Smooth muscle cell (in vitro differentiated cells): ENCODE measurements at regions not wholly inside any gene's neighbourhood (a gene's known extent, or its start where the extent isn't known, plus 50 kb on each side); places are given as distances from the start of the nearest gene placed in this dataset.

Source experiments
- DNase-seq: peaks from one replicate; lab custom pipeline; 2025; ENCODE audit not compliant: unreplicated experiment; lab: John Stamatoyannopoulos, UW
- H2AFZ ChIP-seq: fragments of 200-600 bp; sonication (generic); 2 replicates; pipeline ENCODE4 v1.6.0; 2016; ENCODE audit warnings: antibody characterized with exemption, low read depth, mild to moderate bottlenecking
- H3F3A ChIP-seq: fragments of 200-600 bp; sonication (generic); 2 replicates; pipeline ENCODE4 v1.6.0; 2017; ENCODE audit warnings: antibody characterized with exemption, low read depth
- H3K27ac ChIP-seq: fragments of 200-600 bp; sonication (generic); 2 replicates; pipeline ENCODE4 v1.5.1; 2016; ENCODE audit warnings: low read depth, mild to moderate bottlenecking
- H3K27me3 ChIP-seq: fragments of 200-600 bp; sonication (generic); 2 replicates; pipeline ENCODE4 v1.6.1; 2016; ENCODE audit warnings: low read depth, mild to moderate bottlenecking
- H3K36me3 ChIP-seq: fragments of 200-600 bp; sonication (generic); 2 replicates; pipeline ENCODE4 v1.5.1; 2016; ENCODE audit warnings: low read depth
- H3K4me1 ChIP-seq: fragments of 200-600 bp; sonication (generic); 2 replicates; pipeline ENCODE4 v1.5.1; 2016; ENCODE audit warnings: low read depth
- H3K4me2 ChIP-seq: fragments of 200-600 bp; sonication (generic); 2 replicates; pipeline ENCODE4 v1.6.0; 2016; ENCODE audit warnings: mild to moderate bottlenecking
- H3K4me3 ChIP-seq: fragments of 200-600 bp; sonication (generic); 2 replicates; pipeline ENCODE4 v1.5.1; 2016; ENCODE audit warnings: mild to moderate bottlenecking
- H3K79me2 ChIP-seq: fragments of 200-600 bp; sonication (generic); 2 replicates; pipeline ENCODE4 v1.6.0; 2016; ENCODE audit warnings: low read depth, mild to moderate bottlenecking
- H3K9ac ChIP-seq: fragments of 200-600 bp; sonication (generic); 2 replicates; pipeline ENCODE4 v1.6.0; 2016; ENCODE audit warnings: low read depth
- H3K9me3 ChIP-seq: fragments of 200-600 bp; sonication (generic); replicated peaks from 2 replicates; pipeline ENCODE4 v1.5.1; 2016; ENCODE audit warnings: low read depth
- H4K20me1 ChIP-seq: fragments of 200-600 bp; sonication (generic); 2 replicates; pipeline ENCODE4 v1.6.0; 2016; ENCODE audit warnings: low read depth
- WGBS: methylation state at CpG from one replicate; pipeline ENCODE4 v1.1.7; 2016; ENCODE audit warnings: low lambda C conversion rate; 5-methylcytosine and 5-hydroxymethylcytosine counted together
- TF ChIP-seq, protein P1 (sequence below): fragments of 200-600 bp; sonication (generic); IDR thresholded peaks from 2 replicates; pipeline ENCODE4 v1.5.1; 2017; ENCODE audit warnings: borderline replicate concordance, mild to moderate bottlenecking, antibody characterized with exemption; ENCODE audit not compliant: insufficient read depth, poor library complexity, severe bottlenecking

DNA sequence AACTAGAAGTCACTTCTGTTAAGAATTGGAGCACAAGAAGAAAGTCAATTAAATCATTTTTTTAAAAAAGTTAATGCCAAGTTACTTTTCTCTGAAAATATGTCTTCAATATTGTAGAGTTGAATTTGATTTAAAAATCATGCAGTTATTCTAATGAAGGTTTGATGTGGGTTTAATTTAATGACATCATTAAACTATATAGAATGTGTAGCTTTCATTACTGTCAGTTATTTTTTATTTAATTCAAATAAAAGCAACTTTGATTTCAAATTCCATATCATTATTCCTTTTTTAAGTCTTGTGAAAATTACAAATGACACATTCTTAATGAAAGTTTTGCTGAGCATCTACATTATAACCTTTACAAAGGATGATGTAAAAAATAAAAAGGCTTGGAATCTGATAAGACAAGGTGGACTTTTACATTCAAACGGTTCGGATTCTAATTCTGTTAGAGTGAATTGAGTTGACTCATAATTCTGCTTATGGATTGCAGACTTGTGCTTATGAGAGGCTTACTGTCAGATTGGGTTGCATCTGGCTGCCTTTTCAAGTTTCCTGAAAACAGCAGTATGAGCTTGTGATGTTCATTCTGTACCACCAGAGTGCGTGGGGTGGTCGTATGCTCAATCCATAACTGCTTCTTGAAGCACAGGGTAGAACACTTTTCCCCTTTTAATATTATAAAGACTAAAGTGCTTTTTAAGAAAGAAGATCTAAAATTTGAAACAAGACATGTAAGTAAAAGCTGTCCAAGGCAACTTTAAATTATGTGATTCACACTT is 253.0 kb upstream of the ARRDC3 start:
- DNase-seq, result no peak
- H3K27me3 ChIP-seq, result peaks cover 3% of the 10 kb centered on the region
- TF ChIP-seq, protein P1, sequence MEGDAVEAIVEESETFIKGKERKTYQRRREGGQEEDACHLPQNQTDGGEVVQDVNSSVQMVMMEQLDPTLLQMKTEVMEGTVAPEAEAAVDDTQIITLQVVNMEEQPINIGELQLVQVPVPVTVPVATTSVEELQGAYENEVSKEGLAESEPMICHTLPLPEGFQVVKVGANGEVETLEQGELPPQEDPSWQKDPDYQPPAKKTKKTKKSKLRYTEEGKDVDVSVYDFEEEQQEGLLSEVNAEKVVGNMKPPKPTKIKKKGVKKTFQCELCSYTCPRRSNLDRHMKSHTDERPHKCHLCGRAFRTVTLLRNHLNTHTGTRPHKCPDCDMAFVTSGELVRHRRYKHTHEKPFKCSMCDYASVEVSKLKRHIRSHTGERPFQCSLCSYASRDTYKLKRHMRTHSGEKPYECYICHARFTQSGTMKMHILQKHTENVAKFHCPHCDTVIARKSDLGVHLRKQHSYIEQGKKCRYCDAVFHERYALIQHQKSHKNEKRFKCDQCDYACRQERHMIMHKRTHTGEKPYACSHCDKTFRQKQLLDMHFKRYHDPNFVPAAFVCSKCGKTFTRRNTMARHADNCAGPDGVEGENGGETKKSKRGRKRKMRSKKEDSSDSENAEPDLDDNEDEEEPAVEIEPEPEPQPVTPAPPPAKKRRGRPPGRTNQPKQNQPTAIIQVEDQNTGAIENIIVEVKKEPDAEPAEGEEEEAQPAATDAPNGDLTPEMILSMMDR, result no peak
- H3K27ac ChIP-seq, result no peak overlapping the region
- no peaks in the 10 kb centered on the region for H3K9me3 ChIP-seq
- H3K4me1 ChIP-seq, result peaks cover 6% of the 10 kb centered on the region
- no peak overlapping the region for H3K9ac ChIP-seq
- H3K79me2 ChIP-seq, result no peaks in the 10 kb centered on the region
- H3K4me2 ChIP-seq, result no peak overlapping the region
- H4K20me1 ChIP-seq, result no peaks in the 10 kb centered on the region
- no peaks in the 10 kb centered on the region for H3F3A ChIP-seq
- no peak overlapping the region for H3K4me3 ChIP-seq
- WGBS, result 87% methylated on average over 4 of the region's 4 CpGs
- H3K36me3 ChIP-seq, result no peaks in the 10 kb centered on the region
- no peak overlapping the region for H2AFZ ChIP-seq

DNA sequence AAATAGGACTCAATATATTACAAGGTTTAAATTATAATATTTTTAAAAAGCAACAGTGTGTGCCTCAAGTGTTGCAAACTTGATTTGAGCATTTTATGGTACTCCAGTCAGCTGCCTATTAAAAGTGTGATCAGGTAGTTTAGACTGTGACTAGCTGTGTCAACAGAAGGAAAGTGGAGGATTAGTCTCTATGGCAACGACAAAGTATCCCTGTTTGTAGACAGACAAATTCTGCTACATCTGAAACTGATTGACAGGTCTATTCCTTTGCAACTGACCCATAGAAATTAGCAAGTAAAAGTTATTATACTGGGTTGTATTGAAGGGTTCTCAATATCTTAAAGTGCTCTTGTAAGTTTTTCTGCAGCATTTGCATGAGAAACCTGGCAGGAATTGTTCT is 249.8 kb upstream of the ARRDC3 start:
- Histone ChIP-seq H4K20me1 (no peaks in the 10 kb centered on the region), H3K4me1 (peaks cover 6% of the 10 kb centered on the region), H3K79me2 (no peaks in the 10 kb centered on the region), H3K4me3 (no peak overlapping the region), H3F3A (no peaks in the 10 kb centered on the region), H3K36me3 (no peaks in the 10 kb centered on the region), H2AFZ (no peak overlapping the region), H3K27ac (no peak overlapping the region), H3K9me3 (no peaks in the 10 kb centered on the region), H3K27me3 (no peaks in the 10 kb centered on the region), H3K4me2 (no peak overlapping the region), H3K9ac (no peak overlapping the region)
- TF ChIP-seq, protein P1, result no peak
- WGBS, result 73% methylated on average over 1 of the region's 1 CpG
- DNase-seq, result no peak

DNA sequence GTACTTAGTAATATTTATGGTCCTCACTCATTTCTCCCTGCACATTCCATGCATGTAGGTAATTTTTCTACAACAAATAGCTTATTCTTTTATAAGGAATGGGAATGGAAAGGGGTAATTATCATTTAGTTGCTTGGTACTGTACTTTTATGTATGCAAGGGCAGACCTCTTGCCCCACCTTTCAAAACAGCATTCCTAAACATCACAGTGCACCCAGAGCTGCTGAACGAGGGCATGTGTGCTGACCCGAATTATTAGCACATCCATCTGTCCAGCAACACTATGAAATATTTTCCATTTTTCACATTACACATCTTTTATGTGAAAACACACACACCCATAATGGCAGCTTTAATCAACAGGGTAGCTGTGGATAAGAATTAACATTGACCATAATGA is 228.6 kb upstream of the ARRDC3 start:
- Histone ChIP-seq H2AFZ (no peak overlapping the region), H3K36me3 (no peaks in the 10 kb centered on the region), H3K27ac (no peak overlapping the region), H3K79me2 (no peaks in the 10 kb centered on the region), H3K4me1 (no peaks in the 10 kb centered on the region), H3K9me3 (no peaks in the 10 kb centered on the region), H3F3A (no peaks in the 10 kb centered on the region), H3K27me3 (no peaks in the 10 kb centered on the region), H3K4me2 (no peak overlapping the region), H4K20me1 (no peaks in the 10 kb centered on the region), H3K9ac (no peak overlapping the region), H3K4me3 (no peak overlapping the region)
- no peak for DNase-seq
- TF ChIP-seq, protein P1, result no peak
- 83% methylated on average over 2 of the region's 2 CpGs for WGBS

DNA sequence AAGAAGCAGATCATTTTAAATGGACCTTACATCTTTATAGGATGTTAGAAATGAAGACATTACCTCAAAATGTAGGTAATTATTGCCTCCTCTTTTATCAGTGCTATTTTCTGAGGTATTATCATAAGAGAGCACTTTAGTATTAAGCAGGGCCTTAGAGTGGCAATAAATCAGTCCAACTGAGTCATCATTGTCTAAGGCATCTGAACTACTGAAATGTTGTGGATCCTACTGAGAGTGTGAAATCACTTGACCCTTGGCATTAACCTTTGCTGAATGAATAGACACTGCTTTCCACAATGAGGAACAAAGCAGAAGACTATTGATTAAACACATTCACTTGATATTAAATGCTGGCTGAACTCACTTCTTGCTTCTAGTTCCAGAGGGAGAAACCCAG is 224.6 kb upstream of the ARRDC3 start:
- H3K4me1 ChIP-seq, result no peaks in the 10 kb centered on the region
- no peak for DNase-seq
- H3K4me3 ChIP-seq, result no peak overlapping the region
- H3K9me3 ChIP-seq, result no peaks in the 10 kb centered on the region
- no peak overlapping the region for H3K4me2 ChIP-seq
- H2AFZ ChIP-seq, result no peak overlapping the region
- no peak overlapping the region for H3K27ac ChIP-seq
- H3K79me2 ChIP-seq, result no peaks in the 10 kb centered on the region
- TF ChIP-seq, protein P1, result no peak
- H3K36me3 ChIP-seq, result no peaks in the 10 kb centered on the region
- H3K27me3 ChIP-seq, result no peaks in the 10 kb centered on the region
- no peaks in the 10 kb centered on the region for H3F3A ChIP-seq
- no peak overlapping the region for H3K9ac ChIP-seq
- no peaks in the 10 kb centered on the region for H4K20me1 ChIP-seq
